CD14-positive monocyte (primary cell): ENCODE measurements at regions not wholly inside any gene's neighbourhood (a gene's known extent, or its start where the extent isn't known, plus 50 kb on each side); places are given as distances from the start of the nearest gene placed in this dataset.

Experiments
- DNase-seq, 3 donors: peaks; one replicate each; pipeline ENCODE4 v3.0.0-alpha.2; 2011 to 2022
- H2AFZ ChIP-seq: 2 replicates; pipeline ENCODE4 v1.6.0; 2012; ENCODE audit warnings: mild to moderate bottlenecking, low read depth, low read length, inconsistent platforms; ENCODE audit not compliant: insufficient read depth, poor library complexity, severe bottlenecking
- H3K27ac ChIP-seq, 2 donors: 1 replicate in 1 of 2; 2 replicates in 1 of 2; pipeline ENCODE4 v1.5.1; 2012 to 2013; ENCODE audit warnings: low read length in 2 of 2, control low read depth in 1 of 2, inconsistent platforms in 1 of 2, low read depth in 1 of 2, mild to moderate bottlenecking in 1 of 2
- H3K27me3 ChIP-seq, 2 donors: one replicate each; pipeline versions ENCODE4 v1.6.0 to v1.6.1; 2011 to 2013; ENCODE audit warnings: low read length in 2 of 2; ENCODE audit not compliant: control insufficient read depth in 2 of 2, insufficient read depth in 2 of 2
- H3K36me3 ChIP-seq, 2 donors: replicated peaks in 1 of 2; 1 replicate in 1 of 2; 2 replicates in 1 of 2; pipeline versions ENCODE4 v1.5.1 to v1.6.1; 2012 to 2013; ENCODE audit warnings: low read length in 2 of 2, control low read depth in 1 of 2, inconsistent platforms in 1 of 2, mild to moderate bottlenecking in 1 of 2; ENCODE audit not compliant: insufficient read depth in 2 of 2, control insufficient read depth in 1 of 2
- H3K4me1 ChIP-seq, 2 donors: 1 replicate in 1 of 2; 2 replicates in 1 of 2; pipeline versions ENCODE4 v1.5.1 to v1.6.1; 2012 to 2013; ENCODE audit warnings: low read length in 2 of 2, control low read depth in 1 of 2, inconsistent platforms in 1 of 2, mild to moderate bottlenecking in 1 of 2, moderate library complexity in 1 of 2; ENCODE audit not compliant: insufficient read depth in 2 of 2, control insufficient read depth in 1 of 2
- H3K4me2 ChIP-seq: replicated peaks from 2 replicates; pipeline ENCODE3; 2012; ENCODE audit warnings: low read length, moderate library complexity, mild to moderate bottlenecking; ENCODE audit not compliant: poor library complexity, severe bottlenecking; ENCODE audit errors: extremely low read depth
- H3K4me3 ChIP-seq, 3 experiments: fragments of 200-600 bp in 1 of 3; sonication (generic) in 1 of 3; replicated peaks in 1 of 3; 1 replicate in 2 of 3; 2 replicates in 1 of 3; pipeline ENCODE4 v1.5.1; 2011 to 2013; ENCODE audit warnings: low read length in 3 of 3, mild to moderate bottlenecking in 3 of 3, control low read depth in 2 of 3, low read depth in 2 of 3, inconsistent platforms in 1 of 3, moderate library complexity in 1 of 3
- H3K79me2 ChIP-seq: 2 replicates; pipeline ENCODE4 v1.6.0; 2012; ENCODE audit warnings: mild to moderate bottlenecking, control low read depth, inconsistent platforms, low read length, moderate library complexity; ENCODE audit not compliant: insufficient read depth
- H3K9ac ChIP-seq: 2 replicates; pipeline ENCODE4 v1.6.0; 2017; ENCODE audit warnings: low read length, mild to moderate bottlenecking; ENCODE audit not compliant: insufficient read depth, poor library complexity, severe bottlenecking
- H3K9me3 ChIP-seq, 2 donors: replicated peaks in 1 of 2; 1 replicate in 1 of 2; 2 replicates in 1 of 2; pipeline versions ENCODE4 v1.5.1 to v1.6.1; 2012 to 2013; ENCODE audit warnings: low read length in 2 of 2, control low read depth in 1 of 2; ENCODE audit not compliant: control insufficient read depth in 1 of 2, insufficient read depth in 1 of 2
- H4K20me1 ChIP-seq: 2 replicates; pipeline ENCODE4 v1.6.0; 2012; ENCODE audit warnings: mild to moderate bottlenecking, low read length, control low read depth, moderate library complexity; ENCODE audit not compliant: insufficient read depth
- H3K27ac Mint-ChIP-seq, 7 donors: one replicate each; pipeline ENCODE4 v1.8.0; 2020; ENCODE audit warnings: mild to moderate bottlenecking in 7 of 7, mixed read lengths in 7 of 7, moderate library complexity in 6 of 7, inconsistent platforms in 2 of 7
- H3K27me3 Mint-ChIP-seq, 3 donors: one replicate each; pipeline ENCODE4 v1.8.0; 2021 to 2022; ENCODE audit warnings: low read depth in 3 of 3, mild to moderate bottlenecking in 3 of 3, mixed read lengths in 3 of 3, moderate library complexity in 3 of 3, inconsistent platforms in 1 of 3
- H3K36me3 Mint-ChIP-seq, 2 donors: one replicate each; pipeline ENCODE4 v1.8.0; 2020; ENCODE audit warnings: mixed read lengths in 2 of 2, inconsistent platforms in 1 of 2, mild to moderate bottlenecking in 1 of 2
- H3K4me1 Mint-ChIP-seq: one replicate; pipeline ENCODE4 v1.8.0; 2020; ENCODE audit warnings: mild to moderate bottlenecking, mixed read lengths
- H3K4me3 Mint-ChIP-seq, 2 donors: one replicate each; pipeline ENCODE4 v1.8.0; 2020; ENCODE audit warnings: mild to moderate bottlenecking in 2 of 2, mixed read lengths in 2 of 2, moderate library complexity in 1 of 2
- H3K9me3 Mint-ChIP-seq, 7 donors: one replicate each; pipeline ENCODE4 v1.8.0; 2020 to 2022; ENCODE audit warnings: mixed read lengths in 7 of 7, mild to moderate bottlenecking in 6 of 7, moderate library complexity in 6 of 7, inconsistent platforms in 2 of 7
- WGBS: methylation state at CpG from one replicate; pipeline ENCODE4 v1.1.5; 2013; ENCODE audit warnings: missing lambda C conversion rate; ENCODE audit not compliant: insufficient coverage; 5-methylcytosine and 5-hydroxymethylcytosine counted together
- intact Hi-C, 2 donors: fragments of 100-400 bp; cut with micrococcal nuclease; formaldehyde crosslinking; loops; one replicate each; pipeline versions ENCODE4 v1.15.0 to v1.15.1; 2023
- TF ChIP-seq, protein P1 (sequence below): fragments of 200-600 bp; IDR thresholded peaks from one replicate; pipeline ENCODE4 v1.8.0; 2022; ENCODE audit warnings: antibody characterized with exemption, mild to moderate bottlenecking

DNA sequence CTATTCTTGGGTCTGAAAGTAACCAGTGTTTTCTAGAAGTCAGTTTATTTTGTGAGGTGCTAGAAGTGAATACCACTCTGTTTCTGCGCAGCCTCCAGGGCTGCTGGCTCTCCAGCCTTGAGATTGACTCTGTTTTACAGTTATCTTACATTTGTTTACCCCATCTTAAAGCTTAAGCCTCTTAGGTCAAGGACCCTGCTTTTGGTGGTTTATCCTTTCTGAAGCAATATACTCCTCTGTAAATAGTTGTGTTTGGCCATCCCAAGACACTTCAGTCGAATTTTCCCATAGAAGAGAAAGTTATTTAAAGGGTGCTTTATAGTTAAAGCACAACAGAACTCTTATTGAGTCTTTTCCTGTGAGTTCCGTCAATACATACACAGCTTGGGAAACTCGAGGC is 190.6 kb upstream of the RSPO3 start:
- Histone ChIP-seq H3K27ac (no peak overlapping the region), H2AFZ (no peak overlapping the region), H3K79me2 (no peaks in the 10 kb centered on the region), H3K4me3 (no peak overlapping the region), H3K4me1 (no peaks in the 10 kb centered on the region), H3K4me2 (no peak overlapping the region), H3K9me3 (no peaks in the 10 kb centered on the region), H3K27me3 (no peaks in the 10 kb centered on the region), H3K9ac (no peak overlapping the region), H3K36me3 (no peaks in the 10 kb centered on the region), H4K20me1 (no peaks in the 10 kb centered on the region)
- no peaks in the 10 kb centered on the region for H3K36me3 Mint-ChIP-seq
- no peaks in the 10 kb centered on the region for H3K9me3 Mint-ChIP-seq
- H3K4me1 Mint-ChIP-seq = no peaks in the 10 kb centered on the region
- no peak overlapping the region for H3K27ac Mint-ChIP-seq
- DNase-seq = no peak
- intact Hi-C loops = no loop called here
- TF ChIP-seq, protein P1, sequence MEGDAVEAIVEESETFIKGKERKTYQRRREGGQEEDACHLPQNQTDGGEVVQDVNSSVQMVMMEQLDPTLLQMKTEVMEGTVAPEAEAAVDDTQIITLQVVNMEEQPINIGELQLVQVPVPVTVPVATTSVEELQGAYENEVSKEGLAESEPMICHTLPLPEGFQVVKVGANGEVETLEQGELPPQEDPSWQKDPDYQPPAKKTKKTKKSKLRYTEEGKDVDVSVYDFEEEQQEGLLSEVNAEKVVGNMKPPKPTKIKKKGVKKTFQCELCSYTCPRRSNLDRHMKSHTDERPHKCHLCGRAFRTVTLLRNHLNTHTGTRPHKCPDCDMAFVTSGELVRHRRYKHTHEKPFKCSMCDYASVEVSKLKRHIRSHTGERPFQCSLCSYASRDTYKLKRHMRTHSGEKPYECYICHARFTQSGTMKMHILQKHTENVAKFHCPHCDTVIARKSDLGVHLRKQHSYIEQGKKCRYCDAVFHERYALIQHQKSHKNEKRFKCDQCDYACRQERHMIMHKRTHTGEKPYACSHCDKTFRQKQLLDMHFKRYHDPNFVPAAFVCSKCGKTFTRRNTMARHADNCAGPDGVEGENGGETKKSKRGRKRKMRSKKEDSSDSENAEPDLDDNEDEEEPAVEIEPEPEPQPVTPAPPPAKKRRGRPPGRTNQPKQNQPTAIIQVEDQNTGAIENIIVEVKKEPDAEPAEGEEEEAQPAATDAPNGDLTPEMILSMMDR = no peak
- WGBS = no CpG with 5 or more reads among the region's 4 CpGs
- no peaks in the 10 kb centered on the region for H3K27me3 Mint-ChIP-seq
- no peak overlapping the region for H3K4me3 Mint-ChIP-seq

GRCh38 chr6:126937426-126937825 is 181.0 kb upstream of the RSPO3 start:
- H3K27me3 Mint-ChIP-seq = peaks cover 0 to 1% (median 0%) of the 10 kb centered on the region in 3 donors
- no peaks in the 10 kb centered on the region for H3K36me3 ChIP-seq
- H3K27ac Mint-ChIP-seq = no peak overlapping the region
- no peak overlapping the region for H3K4me2 ChIP-seq
- H3K79me2 ChIP-seq = no peaks in the 10 kb centered on the region
- no peaks in the 10 kb centered on the region for H3K4me1 Mint-ChIP-seq
- TF ChIP-seq, protein P1 = no peak
- no peak overlapping the region for H3K27ac ChIP-seq
- H3K36me3 Mint-ChIP-seq = no peaks in the 10 kb centered on the region
- no peak for DNase-seq
- no peaks in the 10 kb centered on the region for H3K27me3 ChIP-seq
- H3K4me1 ChIP-seq = no peaks in the 10 kb centered on the region
- H4K20me1 ChIP-seq = no peaks in the 10 kb centered on the region
- no peak overlapping the region for H3K4me3 ChIP-seq
- no peak overlapping the region for H3K9ac ChIP-seq
- no peak overlapping the region for H3K4me3 Mint-ChIP-seq
- H2AFZ ChIP-seq = no peak overlapping the region
- peaks cover 0 to 2% (median 0%) of the 10 kb centered on the region in 7 donors for H3K9me3 Mint-ChIP-seq
- no peaks in the 10 kb centered on the region for H3K9me3 ChIP-seq
- intact Hi-C loops = no loop called here
